Keratinocyte (primary cell): ENCODE measurements at regions not wholly inside any gene's neighbourhood (a gene's known extent, or its start where the extent isn't known, plus 50 kb on each side); places are given as distances from the start of the nearest gene placed in this dataset.

ENCODE experiments used
- DNase-seq: peaks from one replicate; pipeline ENCODE4 v3.0.0-alpha.2; 2011; ENCODE audit warnings: low read depth, missing footprints, low spot score
- FAIRE-seq: peaks from 2 replicates; lab custom pipeline; 2011; peaks lifted over from hg19 to GRCh38; lab: Jason Lieb, UNC
- H2AFZ ChIP-seq: 2 replicates; pipeline ENCODE4 v1.6.0; 2012; ENCODE audit warnings: low read length, control low read depth, inconsistent platforms; ENCODE audit not compliant: control insufficient read depth
- H3K27ac ChIP-seq: 2 replicates; pipeline ENCODE4 v1.5.1; 2011; ENCODE audit warnings: low read length; ENCODE audit not compliant: control insufficient read depth, insufficient read depth
- H3K27me3 ChIP-seq: 3 replicates; pipeline ENCODE4 v1.6.0; 2011; ENCODE audit warnings: low read length; ENCODE audit not compliant: control insufficient read depth, insufficient read depth; ENCODE audit errors: extremely low read depth
- H3K36me3 ChIP-seq, 2 experiments: 2 replicates in 1 of 2; 3 replicates in 1 of 2; pipeline ENCODE4 v1.5.1; 2011; ENCODE audit warnings: low read length in 2 of 2, mild to moderate bottlenecking in 1 of 2; ENCODE audit not compliant: control insufficient read depth in 2 of 2, insufficient read depth in 2 of 2; ENCODE audit errors: extremely low read depth in 1 of 2
- H3K4me1 ChIP-seq: 3 replicates; pipeline ENCODE4 v1.5.1; 2011; ENCODE audit warnings: low read length; ENCODE audit not compliant: control insufficient read depth, insufficient read depth; ENCODE audit errors: extremely low read depth
- H3K4me2 ChIP-seq: 3 replicates; pipeline ENCODE4 v1.6.0; 2011; ENCODE audit warnings: low read depth, low read length; ENCODE audit not compliant: control insufficient read depth, insufficient read depth; ENCODE audit errors: extremely low read depth
- H3K4me3 ChIP-seq, 3 experiments: fragments of 200-600 bp in 1 of 3; sonication (generic) in 1 of 3; 2 replicates in 2 of 3; 3 replicates in 1 of 3; pipeline ENCODE4 v1.5.1; 2011 to 2016; ENCODE audit warnings: low read length in 3 of 3, mild to moderate bottlenecking in 3 of 3, control low read depth in 2 of 3, inconsistent platforms in 1 of 3, low read depth in 1 of 3, mixed read lengths in 1 of 3, mixed run types in 1 of 3, moderate library complexity in 1 of 3; ENCODE audit not compliant: control insufficient read depth in 2 of 3, insufficient read depth in 2 of 3; ENCODE audit errors: extremely low read depth in 1 of 3
- H3K79me2 ChIP-seq: 2 replicates; pipeline ENCODE4 v1.6.0; 2012; ENCODE audit warnings: low read length; ENCODE audit not compliant: control insufficient read depth, insufficient read depth
- H3K9ac ChIP-seq: 3 replicates; pipeline ENCODE4 v1.6.0; 2011; ENCODE audit warnings: low read length; ENCODE audit not compliant: control insufficient read depth, insufficient read depth; ENCODE audit errors: extremely low read depth
- H3K9me1 ChIP-seq: 3 replicates; pipeline ENCODE4 v1.6.0; 2011; ENCODE audit warnings: low read length; ENCODE audit not compliant: control insufficient read depth, insufficient read depth; ENCODE audit errors: extremely low read depth
- H3K9me3 ChIP-seq: 2 replicates; pipeline ENCODE4 v1.5.1; 2012; ENCODE audit warnings: low read depth, low read length; ENCODE audit not compliant: control insufficient read depth
- H4K20me1 ChIP-seq: 3 replicates; pipeline ENCODE4 v1.6.0; 2011; ENCODE audit warnings: low read length; ENCODE audit not compliant: control insufficient read depth, insufficient read depth; ENCODE audit errors: extremely low read depth
- CTCF ChIP-seq, 3 experiments: IDR thresholded peaks in 1 of 3; conservative IDR thresholded peaks in 1 of 3; optimal IDR thresholded peaks in 1 of 3; 2 replicates in 2 of 3; 3 replicates in 1 of 3; pipeline versions ENCODE3 to v1.5.1; 2011; ENCODE audit warnings: low read length in 3 of 3, mild to moderate bottlenecking in 3 of 3, moderate library complexity in 2 of 3, control low read depth in 1 of 3, inconsistent platforms in 1 of 3; ENCODE audit not compliant: insufficient read depth in 2 of 3; ENCODE audit errors: extremely low read depth in 1 of 3
- EZH2 ChIP-seq: IDR thresholded peaks from one replicate; pipeline ENCODE4 v1.6.1; 2012; ENCODE audit warnings: inconsistent platforms, mild to moderate bottlenecking, low read length, moderate library complexity
- dilution Hi-C: fragments of 300-500 bp; cut with MboI; formaldehyde crosslinking; loops from one replicate; pipeline ENCODE4 v1.7.0; 2020; ENCODE audit warnings: low sequenced_read_pairs; ENCODE audit not compliant: extremely low pct_ligation_motif_present

- dilution Hi-C loops, result no loop called here
- TF ChIP-seq EZH2, result no peak
- no peak for TF ChIP-seq CTCF (optimal IDR thresholded peaks at IDR 0.05 in 1 of 3, IDR thresholded peaks at IDR 0.05 in 1 of 3, conservative IDR thresholded peaks at IDR 0.05 in 1 of 3; ENCODE audit: extremely low read depth in 1 of 3, insufficient read depth in 2 of 3, low read length in 3 of 3)
- no peak for FAIRE-seq
These were observed 1069.2 kb upstream of the SLC39A10 start for GRCh38 chr2:194587739-194588270.

GRCh38 chr2:194567661-194568017 is 1089.4 kb upstream of the SLC39A10 start:
- Histone ChIP-seq H3K9ac (no peak overlapping the region), H3K27me3 (no peaks in the 10 kb centered on the region), H3K4me2 (no peak overlapping the region), H2AFZ (no peak overlapping the region), H3K9me3 (no peaks in the 10 kb centered on the region), H3K4me3 (no peak overlapping the region), H4K20me1 (no peaks in the 10 kb centered on the region), H3K4me1 (no peaks in the 10 kb centered on the region), H3K9me1 (no peaks in the 10 kb centered on the region), H3K27ac (no peak overlapping the region), H3K79me2 (no peaks in the 10 kb centered on the region), H3K36me3 (no peaks in the 10 kb centered on the region)
- TF ChIP-seq CTCF (optimal IDR thresholded peaks at IDR 0.05 in 1 of 3, IDR thresholded peaks at IDR 0.05 in 1 of 3, conservative IDR thresholded peaks at IDR 0.05 in 1 of 3; ENCODE audit: extremely low read depth in 1 of 3, insufficient read depth in 2 of 3, low read length in 3 of 3) (no peak), EZH2 (no peak)
- no peak for DNase-seq
- dilution Hi-C loops, result no loop called here
- FAIRE-seq, result no peak

More at GRCh38 chr2:194587739-194588270, 1069.2 kb upstream of the SLC39A10 start:
- H3K4me3 ChIP-seq, result no peak overlapping the region
- no peak for DNase-seq
- no peak overlapping the region for H3K4me2 ChIP-seq
- no peak overlapping the region for H3K9ac ChIP-seq
- no peaks in the 10 kb centered on the region for H3K9me1 ChIP-seq
- no peaks in the 10 kb centered on the region for H3K27me3 ChIP-seq
- H3K9me3 ChIP-seq, result no peaks in the 10 kb centered on the region
- H3K4me1 ChIP-seq, result no peaks in the 10 kb centered on the region
- no peaks in the 10 kb centered on the region for H4K20me1 ChIP-seq
- no peak overlapping the region for H2AFZ ChIP-seq
- no peaks in the 10 kb centered on the region for H3K79me2 ChIP-seq
- no peak overlapping the region for H3K27ac ChIP-seq
- H3K36me3 ChIP-seq, result no peaks in the 10 kb centered on the region
